ENCODE measurements at regions not wholly inside any gene's neighbourhood (a gene's known extent, or its start where the extent isn't known, plus 50 kb on each side); places are given as distances from the start of the nearest gene placed in this dataset.

DNA sequence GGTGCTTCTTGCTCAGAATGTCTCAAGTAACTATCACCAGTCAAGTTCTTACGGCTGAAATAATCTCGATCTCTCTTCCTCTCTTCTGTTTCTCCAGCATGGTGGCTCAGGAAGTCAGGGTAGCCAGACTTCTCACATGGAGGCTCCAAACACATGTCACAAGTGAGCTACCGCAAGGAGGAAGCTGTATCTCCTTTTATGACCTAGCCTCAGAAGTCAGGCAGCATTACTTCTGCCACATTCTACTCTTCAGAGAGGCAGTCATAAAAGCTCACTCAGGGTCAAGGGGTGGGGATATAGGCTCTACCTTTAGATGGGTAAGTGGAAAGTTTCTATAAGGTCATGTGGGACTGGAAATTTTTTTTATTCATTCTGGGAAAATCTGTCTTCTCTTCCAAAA is 86.6 kb upstream of the NEO1 start:
- no peak for TF ChIP-seq EZH2 (IDR thresholded peaks at IDR 0.05; ENCODE audit: borderline replicate concordance, low read length)
- TF ChIP-seq, protein P1, sequence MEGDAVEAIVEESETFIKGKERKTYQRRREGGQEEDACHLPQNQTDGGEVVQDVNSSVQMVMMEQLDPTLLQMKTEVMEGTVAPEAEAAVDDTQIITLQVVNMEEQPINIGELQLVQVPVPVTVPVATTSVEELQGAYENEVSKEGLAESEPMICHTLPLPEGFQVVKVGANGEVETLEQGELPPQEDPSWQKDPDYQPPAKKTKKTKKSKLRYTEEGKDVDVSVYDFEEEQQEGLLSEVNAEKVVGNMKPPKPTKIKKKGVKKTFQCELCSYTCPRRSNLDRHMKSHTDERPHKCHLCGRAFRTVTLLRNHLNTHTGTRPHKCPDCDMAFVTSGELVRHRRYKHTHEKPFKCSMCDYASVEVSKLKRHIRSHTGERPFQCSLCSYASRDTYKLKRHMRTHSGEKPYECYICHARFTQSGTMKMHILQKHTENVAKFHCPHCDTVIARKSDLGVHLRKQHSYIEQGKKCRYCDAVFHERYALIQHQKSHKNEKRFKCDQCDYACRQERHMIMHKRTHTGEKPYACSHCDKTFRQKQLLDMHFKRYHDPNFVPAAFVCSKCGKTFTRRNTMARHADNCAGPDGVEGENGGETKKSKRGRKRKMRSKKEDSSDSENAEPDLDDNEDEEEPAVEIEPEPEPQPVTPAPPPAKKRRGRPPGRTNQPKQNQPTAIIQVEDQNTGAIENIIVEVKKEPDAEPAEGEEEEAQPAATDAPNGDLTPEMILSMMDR (IDR thresholded peaks at IDR 0.05; ENCODE audit: low read length) = no peak

Measured in OCI-LY1 (cell line).